Astrocyte (in vitro differentiated cells and primary cell): ENCODE measurements at regions not wholly inside any gene's neighbourhood (a gene's known extent, or its start where the extent isn't known, plus 50 kb on each side); places are given as distances from the start of the nearest gene placed in this dataset.

Experiments
- DNase-seq: peaks from one replicate; pipeline ENCODE4 v3.0.0-alpha.2; 2010; ENCODE audit warnings: low read depth
- FAIRE-seq: peaks from 2 replicates; lab custom pipeline; 2011; peaks lifted over from hg19 to GRCh38; lab: Jason Lieb, UNC
- H2AFZ ChIP-seq: 2 replicates; pipeline ENCODE4 v1.6.0; 2012; ENCODE audit warnings: low read depth, low read length, inconsistent platforms
- H3K27ac ChIP-seq: 2 replicates; pipeline ENCODE4 v1.5.1; 2011; ENCODE audit warnings: low read depth, low read length, inconsistent platforms
- H3K27me3 ChIP-seq: 2 replicates; pipeline ENCODE4 v1.6.0; 2011; ENCODE audit warnings: low read length, inconsistent platforms; ENCODE audit not compliant: insufficient read depth
- H3K36me3 ChIP-seq: 2 replicates; pipeline ENCODE4 v1.5.1; 2011; ENCODE audit warnings: low read length, inconsistent platforms; ENCODE audit not compliant: insufficient read depth
- H3K4me1 ChIP-seq: 2 replicates; pipeline ENCODE4 v1.5.1; 2011; ENCODE audit warnings: low read length, inconsistent platforms; ENCODE audit not compliant: insufficient read depth
- H3K4me2 ChIP-seq: 2 replicates; pipeline ENCODE4 v1.6.0; 2012; ENCODE audit warnings: low read length, inconsistent platforms
- H3K4me3 ChIP-seq: 2 replicates; pipeline ENCODE4 v1.5.1; 2011; ENCODE audit warnings: low read depth, mild to moderate bottlenecking, low read length, inconsistent platforms; ENCODE audit not compliant: insufficient read depth
- H3K79me2 ChIP-seq: 2 replicates; pipeline ENCODE4 v1.6.0; 2012; ENCODE audit warnings: mild to moderate bottlenecking, low read length, inconsistent platforms; ENCODE audit not compliant: insufficient read depth
- H3K9ac ChIP-seq: 2 replicates; pipeline ENCODE4 v1.6.0; 2012; ENCODE audit warnings: mild to moderate bottlenecking, low read length, inconsistent platforms
- H3K9me3 ChIP-seq: 2 replicates; pipeline ENCODE4 v1.5.1; 2012; ENCODE audit warnings: low read depth, mild to moderate bottlenecking, low read length, inconsistent platforms; ENCODE audit not compliant: insufficient read depth
- H4K20me1 ChIP-seq: 2 replicates; pipeline ENCODE4 v1.6.0; 2012; ENCODE audit warnings: low read length, inconsistent platforms; ENCODE audit not compliant: insufficient read depth
- H3K27ac Mint-ChIP-seq: one replicate; pipeline ENCODE4 v1.8.0; 2021; ENCODE audit warnings: mild to moderate bottlenecking, mixed read lengths; ENCODE audit not compliant: unreplicated experiment
- H3K27me3 Mint-ChIP-seq: one replicate; pipeline ENCODE4 v1.8.0; 2021; ENCODE audit warnings: low read depth, mixed read lengths; ENCODE audit not compliant: unreplicated experiment
- H3K36me3 Mint-ChIP-seq: one replicate; pipeline ENCODE4 v1.8.0; 2021; ENCODE audit warnings: low read depth, mixed read lengths; ENCODE audit not compliant: unreplicated experiment
- H3K4me1 Mint-ChIP-seq: one replicate; pipeline ENCODE4 v1.8.0; 2021; ENCODE audit warnings: low read depth, mixed read lengths; ENCODE audit not compliant: unreplicated experiment
- H3K4me3 Mint-ChIP-seq: one replicate; pipeline ENCODE4 v1.8.0; 2021; ENCODE audit warnings: mild to moderate bottlenecking, moderate library complexity, mixed read lengths; ENCODE audit not compliant: unreplicated experiment
- H3K9me3 Mint-ChIP-seq: one replicate; pipeline ENCODE4 v1.8.0; 2021; ENCODE audit warnings: mild to moderate bottlenecking, mixed read lengths; ENCODE audit not compliant: unreplicated experiment
- CTCF ChIP-seq: IDR thresholded peaks from 2 replicates; pipeline ENCODE4 v1.5.1; 2011; ENCODE audit warnings: low read depth, mild to moderate bottlenecking, inconsistent platforms, low read length, moderate library complexity; ENCODE audit not compliant: insufficient read depth
- EZH2 ChIP-seq: IDR thresholded peaks from 2 replicates; pipeline ENCODE4 v1.6.1; 2012; ENCODE audit warnings: mild to moderate bottlenecking, low read length, inconsistent platforms; ENCODE audit not compliant: insufficient read depth

DNA sequence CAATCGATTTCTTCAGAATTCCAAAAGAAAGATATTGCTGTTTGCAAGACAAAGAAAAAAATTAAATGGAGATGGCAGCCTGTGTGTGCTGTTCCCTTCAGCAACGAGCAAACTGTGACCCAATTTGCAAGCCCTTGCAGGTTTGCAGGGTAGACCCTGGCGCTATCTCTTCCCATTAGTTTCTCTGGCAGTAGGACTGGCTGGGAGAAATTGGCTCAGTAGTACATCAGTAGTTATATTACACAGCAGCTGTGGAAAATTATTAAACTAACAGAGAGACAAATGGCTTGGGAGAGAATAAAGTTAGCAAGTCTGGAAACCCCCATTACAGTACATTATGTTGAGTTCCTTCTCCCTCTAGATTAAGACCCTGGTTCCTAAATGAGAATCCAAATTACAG lies 116.4 kb upstream of the ITGB1 start:
- H4K20me1 ChIP-seq, result no peaks in the 10 kb centered on the region
- H3K27me3 Mint-ChIP-seq, result no peaks in the 10 kb centered on the region
- no peak overlapping the region for H3K4me3 ChIP-seq
- no peaks in the 10 kb centered on the region for H3K36me3 ChIP-seq
- no peak overlapping the region for H3K27ac ChIP-seq
- H3K27me3 ChIP-seq, result no peaks in the 10 kb centered on the region
- no peak overlapping the region for H3K4me3 Mint-ChIP-seq
- H3K27ac Mint-ChIP-seq, result no peak overlapping the region
- FAIRE-seq, result no peak
- no peak overlapping the region for H3K4me2 ChIP-seq
- peaks cover 6% of the 10 kb centered on the region for H3K36me3 Mint-ChIP-seq
- no peaks in the 10 kb centered on the region for H3K79me2 ChIP-seq
- H3K4me1 Mint-ChIP-seq, result peaks cover 4% of the 10 kb centered on the region
- H3K4me1 ChIP-seq, result no peaks in the 10 kb centered on the region
- no peaks in the 10 kb centered on the region for H3K9me3 ChIP-seq
- no peak for DNase-seq
- TF ChIP-seq EZH2 (no peak), CTCF (no peak)
- peaks cover 8% of the 10 kb centered on the region for H3K9me3 Mint-ChIP-seq
- no peak overlapping the region for H3K9ac ChIP-seq
- no peak overlapping the region for H2AFZ ChIP-seq

- Histone ChIP-seq H2AFZ (no peak overlapping the region), H3K36me3 (no peaks in the 10 kb centered on the region), H3K4me3 (no peak overlapping the region), H3K27me3 (no peaks in the 10 kb centered on the region), H3K27ac (no peak overlapping the region), H3K9ac (no peak overlapping the region), H3K4me1 (no peaks in the 10 kb centered on the region), H4K20me1 (no peaks in the 10 kb centered on the region), H3K4me2 (no peak overlapping the region), H3K79me2 (no peaks in the 10 kb centered on the region), H3K9me3 (no peaks in the 10 kb centered on the region)
- no peak for TF ChIP-seq EZH2
- TF ChIP-seq CTCF, result no peak
- Mint-ChIP-seq H3K4me1 (peaks cover 4% of the 10 kb centered on the region), H3K27ac (no peak overlapping the region), H3K36me3 (peaks cover 6% of the 10 kb centered on the region), H3K9me3 (peaks cover 8% of the 10 kb centered on the region), H3K4me3 (no peak overlapping the region), H3K27me3 (no peaks in the 10 kb centered on the region)
- DNase-seq (no peak), FAIRE-seq (no peak)
Observed at GRCh38 chr10:33073641-33074415, 115.8 kb upstream of the ITGB1 start.

DNA sequence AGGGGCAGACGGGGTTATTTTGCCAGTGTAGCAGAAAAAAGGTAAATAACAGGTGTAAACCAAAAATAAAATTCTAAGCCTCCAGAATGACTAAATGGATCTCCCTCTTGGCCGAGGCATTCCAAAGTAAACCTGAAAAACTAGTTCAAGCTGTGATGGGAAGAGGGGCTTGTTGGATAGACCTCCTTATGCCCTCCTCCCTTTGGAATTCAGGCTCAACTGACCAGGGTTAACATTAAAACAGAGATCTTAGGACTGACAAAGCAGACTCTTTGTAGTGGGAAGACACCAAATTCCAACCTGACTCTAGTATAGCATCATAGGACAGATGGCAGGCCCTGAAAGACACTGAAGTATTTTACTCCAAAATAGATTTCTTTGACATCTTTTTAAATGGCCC lies 113.8 kb upstream of the ITGB1 start:
- FAIRE-seq, result no peak
- Mint-ChIP-seq H3K9me3 (peaks cover 3% of the 10 kb centered on the region), H3K27me3 (no peaks in the 10 kb centered on the region), H3K4me1 (peaks cover 13% of the 10 kb centered on the region), H3K27ac (no peak overlapping the region), H3K36me3 (peaks cover 4% of the 10 kb centered on the region), H3K4me3 (no peak overlapping the region)
- no peak for TF ChIP-seq CTCF
- Histone ChIP-seq H3K36me3 (no peaks in the 10 kb centered on the region), H3K9ac (no peak overlapping the region), H3K27me3 (no peaks in the 10 kb centered on the region), H3K9me3 (no peaks in the 10 kb centered on the region), H3K4me1 (no peaks in the 10 kb centered on the region), H3K4me3 (no peak overlapping the region), H3K27ac (no peak overlapping the region), H4K20me1 (no peaks in the 10 kb centered on the region), H2AFZ (no peak overlapping the region), H3K4me2 (no peak overlapping the region), H3K79me2 (no peaks in the 10 kb centered on the region)
- no peak for DNase-seq
